ENCODE measurements at regions not wholly inside any gene's neighbourhood (a gene's known extent, or its start where the extent isn't known, plus 50 kb on each side); places are given as distances from the start of the nearest gene placed in this dataset.

- H3K23ac ChIP-seq (ENCODE audit: low read depth, low read length, poor library complexity): no peak overlapping the region
- no peak overlapping the region for H3K27ac ChIP-seq (replicated peaks; ENCODE audit: low read length)
- no peak overlapping the region for H3K9ac ChIP-seq (ENCODE audit: low read depth, low read length, poor library complexity)
- H3K4ac ChIP-seq (ENCODE audit: low read length): no peak overlapping the region
- H3K18ac ChIP-seq (ENCODE audit: low read length): no peak overlapping the region
- no peak overlapping the region for H2BK120ac ChIP-seq (ENCODE audit: low read depth, low read length)
- no peak overlapping the region for H2BK12ac ChIP-seq (ENCODE audit: low read length)
- no peak for DNase-seq (ENCODE audit: low spot score)
- no peaks in the 10 kb centered on the region for H3K27me3 ChIP-seq (ENCODE audit: control insufficient read depth in 3 of 3, insufficient read depth in 3 of 3, low read depth in 1 of 3, low read length in 3 of 3)
- H3K36me3 ChIP-seq (replicated peaks in 1 of 2; ENCODE audit: control insufficient read depth in 2 of 2, insufficient read depth in 2 of 2, low read length in 2 of 2): no peaks in the 10 kb centered on the region
- H3K4me2 ChIP-seq (ENCODE audit: insufficient read depth, low read length, poor library complexity, severe bottlenecking): no peak overlapping the region
- H2BK5ac ChIP-seq (ENCODE audit: low read length): no peak overlapping the region
- H3K4me3 ChIP-seq (ENCODE audit: low read length in 2 of 2): no peak overlapping the region
- H3K79me1 ChIP-seq (ENCODE audit: low read depth, low read length): no peaks in the 10 kb centered on the region
- no peak overlapping the region for H4K8ac ChIP-seq (ENCODE audit: low read depth, low read length)
- H3K9me3 ChIP-seq (replicated peaks in 1 of 2; ENCODE audit: control insufficient read depth in 2 of 2, insufficient read depth in 1 of 2, low read depth in 1 of 2, low read length in 2 of 2): peaks cover 4 to 19% of the 10 kb centered on the region in 2 donors
- WGBS, 2 donors (ENCODE audit: extremely low coverage in 2 of 2, insufficient read length in 2 of 2, insufficient replicate concordance in 1 of 2): no CpG with 5 or more reads among the region's 2 CpGs
- peaks cover 3 to 13% of the 10 kb centered on the region in 2 donors for H3K4me1 ChIP-seq (ENCODE audit: control insufficient read depth in 2 of 2, insufficient read depth in 1 of 2, low read depth in 1 of 2, low read length in 2 of 2)
- H2BK15ac ChIP-seq (ENCODE audit: low read length): no peak overlapping the region
- no peak overlapping the region for H2AK5ac ChIP-seq (ENCODE audit: low read depth, low read length)
- H4K91ac ChIP-seq (ENCODE audit: low read depth, low read length, poor library complexity): no peak overlapping the region
- H2AFZ ChIP-seq (ENCODE audit: low read length): no peak overlapping the region
- H3K14ac ChIP-seq (ENCODE audit: low read length): no peak overlapping the region
These were observed 350.3 kb upstream of the ACTBL2 start for GRCh38 chr5:57832875-57833274.

GRCh38 chr5:57831932-57832331, 349.3 kb upstream of the ACTBL2 start:
- H2BK15ac ChIP-seq (ENCODE audit: low read length): no peak overlapping the region
- peaks cover 2 to 19% of the 10 kb centered on the region in 2 donors for H3K9me3 ChIP-seq (replicated peaks in 1 of 2; ENCODE audit: control insufficient read depth in 2 of 2, insufficient read depth in 1 of 2, low read depth in 1 of 2, low read length in 2 of 2)
- no peaks in the 10 kb centered on the region for H3K27me3 ChIP-seq (ENCODE audit: control insufficient read depth in 3 of 3, insufficient read depth in 3 of 3, low read depth in 1 of 3, low read length in 3 of 3)
- no peak overlapping the region for H3K4me2 ChIP-seq (ENCODE audit: insufficient read depth, low read length, poor library complexity, severe bottlenecking)
- no peak overlapping the region for H3K27ac ChIP-seq (replicated peaks; ENCODE audit: low read length)
- no CpG with 5 or more reads among the region's 2 CpGs for WGBS, 2 donors (ENCODE audit: extremely low coverage in 2 of 2, insufficient read length in 2 of 2, insufficient replicate concordance in 1 of 2)
- no peak overlapping the region for H2AK5ac ChIP-seq (ENCODE audit: low read depth, low read length)
- H4K8ac ChIP-seq (ENCODE audit: low read depth, low read length): no peak overlapping the region
- H3K79me1 ChIP-seq (ENCODE audit: low read depth, low read length): no peaks in the 10 kb centered on the region
- peaks cover 3 to 13% of the 10 kb centered on the region in 2 donors for H3K4me1 ChIP-seq (ENCODE audit: control insufficient read depth in 2 of 2, insufficient read depth in 1 of 2, low read depth in 1 of 2, low read length in 2 of 2)
- DNase-seq (ENCODE audit: low spot score): no peak
- H2BK120ac ChIP-seq (ENCODE audit: low read depth, low read length): no peak overlapping the region
- no peak overlapping the region for H2BK5ac ChIP-seq (ENCODE audit: low read length)
- no peak overlapping the region for H3K23ac ChIP-seq (ENCODE audit: low read depth, low read length, poor library complexity)
- H3K4me3 ChIP-seq (ENCODE audit: low read length in 2 of 2): no peak overlapping the region
- H3K4ac ChIP-seq (ENCODE audit: low read length): no peak overlapping the region
- no peak overlapping the region for H4K91ac ChIP-seq (ENCODE audit: low read depth, low read length, poor library complexity)
- no peak overlapping the region for H3K14ac ChIP-seq (ENCODE audit: low read length)
- H3K36me3 ChIP-seq (replicated peaks in 1 of 2; ENCODE audit: control insufficient read depth in 2 of 2, insufficient read depth in 2 of 2, low read length in 2 of 2): no peaks in the 10 kb centered on the region
- H2AFZ ChIP-seq (ENCODE audit: low read length): no peak overlapping the region
- no peak overlapping the region for H3K9ac ChIP-seq (ENCODE audit: low read depth, low read length, poor library complexity)
- no peak overlapping the region for H3K18ac ChIP-seq (ENCODE audit: low read length)
- H2BK12ac ChIP-seq (ENCODE audit: low read length): no peak overlapping the region

- Histone ChIP-seq H2AFZ (ENCODE audit: low read length) (no peak overlapping the region), H2BK12ac (ENCODE audit: low read length) (no peak overlapping the region), H3K9me3 (replicated peaks in 1 of 2; ENCODE audit: control insufficient read depth in 2 of 2, insufficient read depth in 1 of 2, low read depth in 1 of 2, low read length in 2 of 2) (peaks cover 2 to 19% of the 10 kb centered on the region in 2 donors), H3K18ac (ENCODE audit: low read length) (no peak overlapping the region), H3K4me1 (ENCODE audit: control insufficient read depth in 2 of 2, insufficient read depth in 1 of 2, low read depth in 1 of 2, low read length in 2 of 2) (peaks cover 3 to 13% of the 10 kb centered on the region in 2 donors), H4K8ac (ENCODE audit: low read depth, low read length) (no peak overlapping the region), H3K79me1 (ENCODE audit: low read depth, low read length) (no peaks in the 10 kb centered on the region), H3K14ac (ENCODE audit: low read length) (no peak overlapping the region), H2BK120ac (ENCODE audit: low read depth, low read length) (no peak overlapping the region), H2AK5ac (ENCODE audit: low read depth, low read length) (no peak overlapping the region), H3K27me3 (ENCODE audit: control insufficient read depth in 3 of 3, insufficient read depth in 3 of 3, low read depth in 1 of 3, low read length in 3 of 3) (no peaks in the 10 kb centered on the region), H3K4me2 (ENCODE audit: insufficient read depth, low read length, poor library complexity, severe bottlenecking) (no peak overlapping the region), H4K91ac (ENCODE audit: low read depth, low read length, poor library complexity) (no peak overlapping the region), H3K9ac (ENCODE audit: low read depth, low read length, poor library complexity) (no peak overlapping the region), H2BK15ac (ENCODE audit: low read length) (no peak overlapping the region), H3K36me3 (replicated peaks in 1 of 2; ENCODE audit: control insufficient read depth in 2 of 2, insufficient read depth in 2 of 2, low read length in 2 of 2) (no peaks in the 10 kb centered on the region), H3K4ac (ENCODE audit: low read length) (no peak overlapping the region), H3K27ac (replicated peaks; ENCODE audit: low read length) (no peak overlapping the region), H2BK5ac (ENCODE audit: low read length) (no peak overlapping the region), H3K4me3 (ENCODE audit: low read length in 2 of 2) (no peak overlapping the region), H3K23ac (ENCODE audit: low read depth, low read length, poor library complexity) (no peak overlapping the region)
- DNase-seq (ENCODE audit: low spot score): no peak
These were observed 348.5 kb upstream of the ACTBL2 start for GRCh38 chr5:57831090-57831489.

- Histone ChIP-seq H4K91ac (ENCODE audit: low read depth, low read length, poor library complexity) (no peak overlapping the region), H2BK5ac (ENCODE audit: low read length) (no peak overlapping the region)
- no CpG with 5 or more reads among the region's 1 CpG for WGBS, 2 donors (ENCODE audit: extremely low coverage in 2 of 2, insufficient read length in 2 of 2, insufficient replicate concordance in 1 of 2)
These were observed 345.6 kb upstream of the ACTBL2 start for GRCh38 chr5:57828221-57828620.

More at GRCh38 chr5:57828221-57828620, 345.6 kb upstream of the ACTBL2 start:
- no peak overlapping the region for H2BK120ac ChIP-seq (ENCODE audit: low read depth, low read length)
- no peak overlapping the region for H2BK15ac ChIP-seq (ENCODE audit: low read length)
- H3K36me3 ChIP-seq (replicated peaks in 1 of 2; ENCODE audit: control insufficient read depth in 2 of 2, insufficient read depth in 2 of 2, low read length in 2 of 2): no peaks in the 10 kb centered on the region
- peaks cover 4 to 7% of the 10 kb centered on the region in 2 donors for H3K4me1 ChIP-seq (ENCODE audit: control insufficient read depth in 2 of 2, insufficient read depth in 1 of 2, low read depth in 1 of 2, low read length in 2 of 2)
- H4K8ac ChIP-seq (ENCODE audit: low read depth, low read length): no peak overlapping the region
- no peaks in the 10 kb centered on the region for H3K27me3 ChIP-seq (ENCODE audit: control insufficient read depth in 3 of 3, insufficient read depth in 3 of 3, low read depth in 1 of 3, low read length in 3 of 3)
- no peak overlapping the region for H2AFZ ChIP-seq (ENCODE audit: low read length)
- no peak overlapping the region for H3K27ac ChIP-seq (replicated peaks; ENCODE audit: low read length)
- no peak overlapping the region for H3K4ac ChIP-seq (ENCODE audit: low read length)
- peaks cover 2 to 19% of the 10 kb centered on the region in 2 donors for H3K9me3 ChIP-seq (replicated peaks in 1 of 2; ENCODE audit: control insufficient read depth in 2 of 2, insufficient read depth in 1 of 2, low read depth in 1 of 2, low read length in 2 of 2)
- H3K9ac ChIP-seq (ENCODE audit: low read depth, low read length, poor library complexity): no peak overlapping the region
- no peak overlapping the region for H2AK5ac ChIP-seq (ENCODE audit: low read depth, low read length)
- no peak overlapping the region for H3K18ac ChIP-seq (ENCODE audit: low read length)
- H3K23ac ChIP-seq (ENCODE audit: low read depth, low read length, poor library complexity): no peak overlapping the region
- no peak overlapping the region for H2BK12ac ChIP-seq (ENCODE audit: low read length)
- no peak overlapping the region for H3K4me2 ChIP-seq (ENCODE audit: insufficient read depth, low read length, poor library complexity, severe bottlenecking)
- H3K14ac ChIP-seq (ENCODE audit: low read length): no peak overlapping the region
- H3K4me3 ChIP-seq (ENCODE audit: low read length in 2 of 2): no peak overlapping the region
- H3K79me1 ChIP-seq (ENCODE audit: low read depth, low read length): no peaks in the 10 kb centered on the region
- DNase-seq (ENCODE audit: low spot score): no peak

Data from neuronal stem cell (in vitro differentiated cells).